SU-DHL-6 (cell line): ENCODE measurements at regions not wholly inside any gene's neighbourhood (a gene's known extent, or its start where the extent isn't known, plus 50 kb on each side); places are given as distances from the start of the nearest gene placed in this dataset.
"Not testable (repeated sequence)": the region's sequence is repeated elsewhere in the genome, so short reads cannot be mapped to it uniquely, and the experiment has no call there.

Source experiments
- H2AFZ ChIP-seq: fragments of 200-600 bp; sonication (generic); 2 replicates; pipeline ENCODE4 v1.6.1; 2014; ENCODE audit warnings: low read depth, mild to moderate bottlenecking, moderate library complexity, mixed read lengths, antibody characterized with exemption, low read length; ENCODE audit not compliant: severe bottlenecking
- H3F3A ChIP-seq: fragments of 200-600 bp; shearing (Covaris generic); 2 replicates; pipeline ENCODE4 v1.6.0; 2016; ENCODE audit warnings: antibody characterized with exemption, mild to moderate bottlenecking; ENCODE audit not compliant: insufficient read depth
- H3K27ac ChIP-seq: fragments of 200-600 bp; sonication (generic); 2 replicates; pipeline ENCODE4 v1.5.1; 2016; ENCODE audit warnings: low read depth, mild to moderate bottlenecking, low read length, moderate library complexity, mixed read lengths
- H3K27me3 ChIP-seq: fragments of 200-600 bp; sonication (generic), shearing (Covaris generic); 2 replicates; pipeline ENCODE4 v1.6.0; 2014; ENCODE audit warnings: mild to moderate bottlenecking, low read length
- H3K36me3 ChIP-seq: fragments of 200-600 bp; sonication (generic); 2 replicates; pipeline ENCODE4 v1.6.1; 2014; ENCODE audit warnings: mild to moderate bottlenecking, low read length, mixed read lengths
- H3K4me2 ChIP-seq: fragments of 300-600, 200-600 bp; shearing (Covaris generic), sonication (generic); 2 replicates; pipeline ENCODE4 v1.6.0; 2014; ENCODE audit warnings: low read length, low read depth, mild to moderate bottlenecking; ENCODE audit not compliant: poor library complexity, severe bottlenecking
- H3K4me3 ChIP-seq: fragments of 200-600 bp; sonication (generic); 2 replicates; pipeline ENCODE4 v1.5.1; 2014; ENCODE audit warnings: antibody characterized with exemption, low read length, mild to moderate bottlenecking, mixed read lengths; ENCODE audit not compliant: insufficient read depth, poor library complexity, severe bottlenecking
- H3K79me2 ChIP-seq: fragments of 200-600 bp; sonication (generic); 2 replicates; pipeline ENCODE4 v1.6.1; 2014; ENCODE audit warnings: mild to moderate bottlenecking, low read length, moderate library complexity; ENCODE audit not compliant: insufficient read depth
- H3K9ac ChIP-seq: fragments of 200-600 bp; sonication (generic); 2 replicates; pipeline ENCODE4 v1.7.0; 2014; ENCODE audit warnings: mild to moderate bottlenecking, low read length
- H3K9me2 ChIP-seq: fragments of 200-600 bp; sonication (generic); replicated peaks from 2 replicates; pipeline ENCODE4 v1.6.1; 2014; ENCODE audit warnings: low read length; ENCODE audit not compliant: insufficient read depth
- H3K9me3 ChIP-seq: fragments of 200-600 bp; sonication (generic); 2 replicates; pipeline ENCODE4 v1.6.1; 2014; ENCODE audit warnings: low read length, mixed read lengths; ENCODE audit not compliant: insufficient read depth
- H4K20me1 ChIP-seq: fragments of 200-600 bp; sonication (generic); 2 replicates; pipeline ENCODE4 v1.6.1; 2014; ENCODE audit warnings: low read depth, mild to moderate bottlenecking, antibody characterized with exemption, low read length, moderate library complexity, mixed read lengths
- EZH2phosphoT487 ChIP-seq: fragments of 200-600 bp; sonication (generic), shearing (Covaris generic); conservative IDR thresholded peaks from 2 replicates; pipeline ENCODE4 v1.6.1; 2018; ENCODE audit warnings: mild to moderate bottlenecking, antibody characterized with exemption, low read length, moderate library complexity, mixed read lengths
- TF ChIP-seq, protein P1 (sequence below): fragments of 200-600 bp; sonication (generic); IDR thresholded peaks from one replicate; pipeline ENCODE4 v1.5.1; 2017; ENCODE audit warnings: antibody characterized with exemption, mild to moderate bottlenecking, low read length, moderate library complexity; ENCODE audit not compliant: insufficient read depth, poor library complexity, severe bottlenecking

DNA sequence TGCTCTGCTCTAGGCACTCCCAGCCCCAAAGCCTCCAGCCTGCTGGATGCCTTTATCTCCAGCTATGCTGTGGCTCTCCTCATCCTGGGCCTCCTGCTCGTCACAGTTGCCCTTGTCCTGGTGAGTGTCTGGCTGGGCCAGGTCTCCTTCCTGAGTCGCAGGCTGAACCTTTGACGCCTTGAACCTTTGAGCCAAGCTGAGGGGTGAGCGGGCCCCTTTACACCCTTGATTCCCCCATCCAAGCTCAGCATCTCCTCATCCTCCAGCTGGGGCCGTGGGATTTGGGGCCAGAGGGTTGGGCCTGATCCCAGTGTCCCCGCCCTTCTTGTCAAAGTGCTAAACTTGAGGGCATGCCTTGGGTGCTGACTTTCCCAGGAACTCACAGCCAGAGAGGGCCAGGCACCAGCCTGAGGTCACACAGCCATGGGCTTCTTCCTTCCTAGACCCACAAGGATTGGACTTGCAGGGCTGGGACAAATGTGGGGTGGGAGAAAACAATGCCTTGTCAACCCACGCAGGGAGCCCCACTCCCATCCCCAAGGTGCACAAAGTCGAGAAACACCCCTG is 137.0 kb downstream of the TBC1D2B start:
- Histone ChIP-seq H3K4me3 (no peak overlapping the region), H2AFZ (no peak overlapping the region), H3K9me2 (no peaks in the 10 kb centered on the region), H3K9ac (no peak overlapping the region), H4K20me1 (no peaks in the 10 kb centered on the region), H3K27me3 (no peaks in the 10 kb centered on the region), H3K4me2 (no peak overlapping the region), H3K36me3 (no peaks in the 10 kb centered on the region), H3K79me2 (no peaks in the 10 kb centered on the region), H3F3A (no peaks in the 10 kb centered on the region), H3K9me3 (no peaks in the 10 kb centered on the region), H3K27ac (no peak overlapping the region)
- TF ChIP-seq, protein P1, sequence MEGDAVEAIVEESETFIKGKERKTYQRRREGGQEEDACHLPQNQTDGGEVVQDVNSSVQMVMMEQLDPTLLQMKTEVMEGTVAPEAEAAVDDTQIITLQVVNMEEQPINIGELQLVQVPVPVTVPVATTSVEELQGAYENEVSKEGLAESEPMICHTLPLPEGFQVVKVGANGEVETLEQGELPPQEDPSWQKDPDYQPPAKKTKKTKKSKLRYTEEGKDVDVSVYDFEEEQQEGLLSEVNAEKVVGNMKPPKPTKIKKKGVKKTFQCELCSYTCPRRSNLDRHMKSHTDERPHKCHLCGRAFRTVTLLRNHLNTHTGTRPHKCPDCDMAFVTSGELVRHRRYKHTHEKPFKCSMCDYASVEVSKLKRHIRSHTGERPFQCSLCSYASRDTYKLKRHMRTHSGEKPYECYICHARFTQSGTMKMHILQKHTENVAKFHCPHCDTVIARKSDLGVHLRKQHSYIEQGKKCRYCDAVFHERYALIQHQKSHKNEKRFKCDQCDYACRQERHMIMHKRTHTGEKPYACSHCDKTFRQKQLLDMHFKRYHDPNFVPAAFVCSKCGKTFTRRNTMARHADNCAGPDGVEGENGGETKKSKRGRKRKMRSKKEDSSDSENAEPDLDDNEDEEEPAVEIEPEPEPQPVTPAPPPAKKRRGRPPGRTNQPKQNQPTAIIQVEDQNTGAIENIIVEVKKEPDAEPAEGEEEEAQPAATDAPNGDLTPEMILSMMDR: no peak
- no peak for TF ChIP-seq EZH2phosphoT487

DNA sequence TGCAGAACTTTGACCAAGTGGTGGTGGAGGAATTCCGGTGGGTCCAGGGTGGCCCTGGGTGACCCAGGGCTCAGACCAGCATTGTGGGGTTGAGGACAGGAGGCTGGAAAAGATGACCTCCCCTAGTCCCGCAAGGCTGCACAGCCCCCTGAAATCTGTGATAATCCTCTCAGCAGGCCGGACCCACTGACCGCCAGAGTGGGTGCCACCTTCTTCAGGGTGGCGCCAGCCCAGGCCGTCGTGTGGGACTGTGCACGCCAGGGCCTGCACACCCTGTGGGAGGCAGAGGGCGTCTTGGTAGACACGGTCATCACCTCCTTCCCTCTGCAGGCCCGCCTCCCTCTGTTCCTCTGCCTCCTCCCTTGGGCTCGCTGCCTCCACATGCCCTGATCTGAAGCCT is 137.7 kb downstream of the TBC1D2B start:
- H3K79me2 ChIP-seq: no peaks in the 10 kb centered on the region
- no peaks in the 10 kb centered on the region for H3K27me3 ChIP-seq
- TF ChIP-seq EZH2phosphoT487: no peak
- TF ChIP-seq, protein P1: no peak
- no peaks in the 10 kb centered on the region for H3K9me2 ChIP-seq
- H3K9me3 ChIP-seq: no peaks in the 10 kb centered on the region
- no peak overlapping the region for H3K9ac ChIP-seq
- H3K4me3 ChIP-seq: no peak overlapping the region
- H3K27ac ChIP-seq: no peak overlapping the region
- H2AFZ ChIP-seq: no peak overlapping the region
- no peak overlapping the region for H3K4me2 ChIP-seq
- no peaks in the 10 kb centered on the region for H3K36me3 ChIP-seq
- no peaks in the 10 kb centered on the region for H4K20me1 ChIP-seq
- no peaks in the 10 kb centered on the region for H3F3A ChIP-seq

DNA sequence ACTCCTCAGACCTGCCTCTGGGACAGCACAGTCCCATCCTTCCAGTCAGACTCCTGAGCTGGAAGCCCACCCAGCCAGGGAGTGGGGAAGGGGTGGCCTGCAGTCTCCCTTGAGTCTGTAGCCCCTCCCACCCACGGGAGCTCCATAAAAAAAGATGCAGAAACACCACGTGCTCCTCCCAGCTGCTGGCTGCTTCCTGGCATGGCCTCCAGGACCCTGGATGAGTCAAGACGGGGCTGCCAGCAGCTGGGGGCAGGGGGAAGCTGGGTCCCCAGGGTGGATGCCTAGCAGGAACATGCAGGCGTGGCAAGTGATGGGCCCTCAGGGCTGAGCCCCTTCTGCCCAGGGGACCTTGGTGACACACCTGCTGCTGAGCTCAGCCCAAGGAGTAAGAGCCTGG is 138.5 kb downstream of the TBC1D2B start:
- not testable (repeated sequence) for H3F3A ChIP-seq, H3K9me2 ChIP-seq, H3K9me3 ChIP-seq, H3K27ac ChIP-seq, H3K9ac ChIP-seq, H3K36me3 ChIP-seq, H3K79me2 ChIP-seq, H3K4me2 ChIP-seq, H3K27me3 ChIP-seq, H4K20me1 ChIP-seq, H2AFZ ChIP-seq, H3K4me3 ChIP-seq

DNA sequence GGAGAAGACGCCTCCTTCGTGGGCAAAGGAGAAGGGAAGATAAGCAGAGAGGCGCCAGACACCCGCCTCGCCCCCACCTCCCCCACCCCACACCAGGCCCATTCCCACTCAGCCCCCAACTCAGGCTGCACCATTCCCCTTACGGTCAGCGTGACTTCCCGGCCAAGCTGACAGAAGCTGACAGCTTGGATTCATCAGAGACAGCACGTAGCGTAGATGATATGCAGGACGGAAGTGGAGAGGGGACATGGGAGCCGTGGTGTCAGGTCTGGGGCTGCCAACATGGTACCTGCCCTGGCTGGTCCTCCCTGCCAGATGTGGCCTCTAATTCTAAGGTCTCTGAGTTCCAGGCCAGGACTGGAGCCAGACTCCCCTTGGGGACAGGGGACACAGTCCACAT is 139.0 kb downstream of the TBC1D2B start:
- not testable (repeated sequence) for H3K9ac ChIP-seq, H3K27me3 ChIP-seq, H3K79me2 ChIP-seq, H2AFZ ChIP-seq, H4K20me1 ChIP-seq, H3K27ac ChIP-seq, H3K4me3 ChIP-seq, H3F3A ChIP-seq, H3K36me3 ChIP-seq, H3K4me2 ChIP-seq, H3K9me3 ChIP-seq, H3K9me2 ChIP-seq

DNA sequence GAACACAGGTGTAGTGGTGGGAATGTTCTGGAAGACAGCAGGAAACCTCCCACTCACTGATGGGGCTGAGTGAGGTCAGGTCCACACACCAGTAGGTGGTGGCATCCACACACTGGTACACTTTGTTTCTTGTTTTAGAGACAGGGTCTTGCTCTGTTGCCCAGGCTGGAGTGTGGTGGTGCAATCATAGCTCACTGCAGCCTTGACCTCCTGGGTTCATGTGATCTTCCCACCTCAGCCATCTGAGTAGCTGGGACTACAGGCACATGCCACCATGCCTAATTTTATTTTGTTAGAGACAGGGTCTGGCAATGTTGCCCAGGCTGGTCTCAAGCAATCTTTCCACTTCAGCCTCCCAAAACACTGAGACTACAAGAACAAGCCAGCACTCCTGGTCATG is 140.9 kb downstream of the TBC1D2B start:
- H3K4me3 ChIP-seq, H3K9me2 ChIP-seq, H3K4me2 ChIP-seq, H3K27ac ChIP-seq, H2AFZ ChIP-seq, H3K9me3 ChIP-seq, H3F3A ChIP-seq, H3K27me3 ChIP-seq, H3K79me2 ChIP-seq, H3K36me3 ChIP-seq, H4K20me1 ChIP-seq, H3K9ac ChIP-seq: not testable (repeated sequence)

DNA sequence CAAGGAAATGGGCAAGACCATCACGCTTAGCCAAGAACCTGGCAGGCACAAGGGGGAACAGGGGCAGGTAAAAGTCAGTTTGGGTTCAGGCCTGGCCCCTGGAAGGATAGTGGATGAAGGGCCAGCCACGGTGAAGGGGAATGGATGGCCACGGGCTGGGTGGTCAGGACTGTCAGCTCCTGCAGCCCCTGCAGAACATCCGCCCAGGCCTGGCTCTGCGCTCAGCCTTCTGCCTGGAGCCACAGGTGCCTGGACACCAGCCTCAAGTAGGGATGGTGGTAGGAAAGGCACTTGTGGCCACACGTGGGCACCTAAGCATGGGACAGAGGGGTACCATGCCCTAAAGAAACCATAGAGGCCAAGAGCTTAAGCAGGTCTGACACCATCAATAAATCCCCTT is 143.0 kb downstream of the TBC1D2B start:
- not testable (repeated sequence) for H4K20me1 ChIP-seq, H3K4me3 ChIP-seq, H3K79me2 ChIP-seq, H3K4me2 ChIP-seq, H2AFZ ChIP-seq, H3K27ac ChIP-seq, H3K9me2 ChIP-seq, H3K36me3 ChIP-seq, H3K9ac ChIP-seq, H3F3A ChIP-seq, H3K27me3 ChIP-seq, H3K9me3 ChIP-seq

DNA sequence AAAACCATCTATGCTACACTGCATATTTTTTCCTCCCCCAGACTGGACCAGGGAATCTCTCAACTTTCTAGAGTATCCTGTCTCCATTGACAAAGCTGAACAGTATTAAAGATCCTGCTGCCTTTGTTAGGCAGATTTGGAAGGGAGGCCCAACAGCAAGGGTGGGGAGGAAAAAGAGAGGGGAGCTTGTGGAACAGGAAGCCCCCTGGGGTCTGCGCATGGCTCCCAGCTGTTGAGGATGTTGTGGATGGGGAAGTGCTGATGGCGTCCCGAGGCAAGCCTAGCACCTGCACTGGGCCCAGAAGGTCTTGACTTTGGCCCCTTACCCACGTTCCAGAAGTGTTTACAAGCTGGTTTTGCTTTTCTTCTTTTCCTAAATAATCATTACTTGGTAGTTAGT is 146.6 kb downstream of the TBC1D2B start:
- H3K27ac ChIP-seq, H3K9me3 ChIP-seq, H3F3A ChIP-seq, H3K9me2 ChIP-seq, H3K27me3 ChIP-seq, H3K36me3 ChIP-seq, H3K4me3 ChIP-seq, H3K4me2 ChIP-seq, H3K9ac ChIP-seq, H3K79me2 ChIP-seq, H4K20me1 ChIP-seq, H2AFZ ChIP-seq: not testable (repeated sequence)
